ENCODE measurements at regions not wholly inside any gene's neighbourhood (a gene's known extent, or its start where the extent isn't known, plus 50 kb on each side); places are given as distances from the start of the nearest gene placed in this dataset.

GRCh38 chr3:162629372-162629771 is 1132.8 kb downstream of the OTOL1 start:
- TF ChIP-seq CTCF (IDR thresholded peaks at IDR 0.05) (no peak), EZH2 (IDR thresholded peaks at IDR 0.05) (no peak), EZH2phosphoT487 (IDR thresholded peaks at IDR 0.05) (no peak)
